ENCODE measurements at regions not wholly inside any gene's neighbourhood (a gene's known extent, or its start where the extent isn't known, plus 50 kb on each side); places are given as distances from the start of the nearest gene placed in this dataset.

DNA sequence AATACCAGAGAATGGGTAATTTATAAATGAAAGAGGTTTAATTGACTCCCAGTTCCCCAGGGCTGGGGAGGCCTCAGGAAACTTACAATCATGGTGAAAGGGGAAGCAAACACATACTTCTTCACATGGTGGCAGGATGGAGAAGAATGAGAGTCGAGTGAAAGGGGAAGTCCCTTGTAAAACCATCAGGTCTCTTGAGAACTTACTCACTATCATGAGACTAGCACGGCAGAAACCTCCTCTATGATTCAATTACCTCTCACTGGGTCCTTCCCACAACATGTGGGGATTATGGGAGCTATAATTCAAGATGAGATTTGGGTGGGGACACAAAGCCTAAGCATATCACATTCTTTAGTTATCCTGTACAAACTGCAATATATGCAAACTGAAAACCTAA lies 609.4 kb downstream of the MTRR start:
- Mint-ChIP-seq H3K4me3 (no peak overlapping the region), H3K27me3 (peaks cover 0 to 3% (median 0%) of the 10 kb centered on the region in 5 donors), H3K36me3 (no peaks in the 10 kb centered on the region), H3K4me1 (no peaks in the 10 kb centered on the region), H3K9me3 (peaks cover 0 to 5% (median 0%) of the 10 kb centered on the region in 11 donors), H3K27ac (no peak overlapping the region)
- H3K4me1 ChIP-seq (ENCODE audit: control insufficient read depth in 2 of 2, insufficient read depth in 2 of 2, low read length in 2 of 2) = no peaks in the 10 kb centered on the region
- no peaks in the 10 kb centered on the region for H3K36me3 ChIP-seq (ENCODE audit: control insufficient read depth in 2 of 3, insufficient read depth in 3 of 3, low read length in 3 of 3)
- ATAC-seq = no peak
- no peaks in the 10 kb centered on the region for H3K27me3 ChIP-seq (ENCODE audit: control insufficient read depth in 2 of 2, insufficient read depth in 2 of 2, low read length in 2 of 2)
- ChIA-PET POLR2A (no interaction called here), CTCF (no interaction called here)
- no peak for DNase-seq
- intact Hi-C loops (cut with micrococcal nuclease) = no loop called here
- no peak overlapping the region for H3K4me3 ChIP-seq (ENCODE audit: low read length)
- H3K9me3 ChIP-seq (ENCODE audit: control insufficient read depth in 2 of 3, low read length in 3 of 3) = no peaks in the 10 kb centered on the region
- H3K27ac ChIP-seq (ENCODE audit: low read depth, low read length) = no peak overlapping the region

DNA sequence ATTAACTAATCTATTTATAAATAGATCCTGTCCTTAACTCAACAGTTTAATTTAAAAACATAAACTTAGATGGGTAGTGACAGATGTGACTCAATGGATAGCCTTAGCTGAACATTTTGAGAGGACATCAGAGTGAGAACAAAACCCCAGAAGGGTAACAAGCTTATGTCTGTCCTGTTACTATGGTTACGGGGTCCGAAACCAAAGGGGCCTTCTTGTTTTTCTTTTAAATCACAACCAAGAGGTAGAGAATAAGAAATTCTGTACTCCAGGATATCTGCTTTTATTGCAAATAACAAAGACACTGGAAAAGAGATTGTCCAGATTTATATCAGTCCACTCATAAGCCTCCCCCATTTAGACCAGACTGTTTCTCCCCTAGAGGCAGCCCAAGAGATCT lies 612.1 kb downstream of the MTRR start:
- intact Hi-C loops (cut with micrococcal nuclease) = no loop called here
- Mint-ChIP-seq H3K9me3 (peaks cover 0 to 6% (median 0%) of the 10 kb centered on the region in 11 donors), H3K4me1 (no peaks in the 10 kb centered on the region), H3K27ac (no peak overlapping the region), H3K4me3 (no peak overlapping the region), H3K27me3 (no peaks in the 10 kb centered on the region), H3K36me3 (no peaks in the 10 kb centered on the region)
- Histone ChIP-seq H3K27ac (ENCODE audit: low read depth, low read length) (no peak overlapping the region), H3K4me1 (ENCODE audit: control insufficient read depth in 2 of 2, insufficient read depth in 2 of 2, low read length in 2 of 2) (no peaks in the 10 kb centered on the region), H3K36me3 (ENCODE audit: control insufficient read depth in 2 of 3, insufficient read depth in 3 of 3, low read length in 3 of 3) (no peaks in the 10 kb centered on the region), H3K4me3 (ENCODE audit: low read length) (no peak overlapping the region), H3K9me3 (ENCODE audit: control insufficient read depth in 2 of 3, low read length in 3 of 3) (no peaks in the 10 kb centered on the region), H3K27me3 (ENCODE audit: control insufficient read depth in 2 of 2, insufficient read depth in 2 of 2, low read length in 2 of 2) (no peaks in the 10 kb centered on the region)
- ChIA-PET POLR2A (no interaction called here), CTCF (no interaction called here)
- no peak for ATAC-seq
- DNase-seq = no peak

DNA sequence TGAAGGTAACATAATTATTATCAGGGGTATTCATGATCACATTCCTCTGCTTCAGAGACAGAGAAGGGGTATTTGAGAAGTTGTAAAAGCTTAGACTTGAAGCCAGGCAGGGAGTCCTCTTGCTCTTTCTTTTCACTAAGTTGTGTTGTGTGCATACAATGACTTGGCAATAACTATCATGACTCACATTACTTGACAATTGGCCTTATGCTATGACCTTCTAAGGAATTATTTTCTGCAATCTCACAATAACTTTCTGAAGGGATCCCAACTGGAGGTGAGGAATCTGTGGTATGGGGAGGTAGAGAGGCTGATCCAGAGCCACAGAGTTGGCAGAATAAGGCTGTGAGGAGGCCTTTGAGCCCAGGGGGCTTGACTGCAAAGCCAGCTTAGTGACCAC lies 622.3 kb downstream of the MTRR start:
- ChIA-PET POLR2A (no interaction called here), CTCF (no interaction called here)
- intact Hi-C loops (cut with micrococcal nuclease) = no loop called here
- Histone ChIP-seq H3K27ac (ENCODE audit: low read depth, low read length) (no peak overlapping the region), H3K36me3 (ENCODE audit: control insufficient read depth in 2 of 3, insufficient read depth in 3 of 3, low read length in 3 of 3) (no peaks in the 10 kb centered on the region), H3K9me3 (ENCODE audit: control insufficient read depth in 2 of 3, low read length in 3 of 3) (peaks cover 0 to 5% (median 0%) of the 10 kb centered on the region in 3 experiments), H3K27me3 (ENCODE audit: control insufficient read depth in 2 of 2, insufficient read depth in 2 of 2, low read length in 2 of 2) (no peaks in the 10 kb centered on the region), H3K4me3 (ENCODE audit: low read length) (no peak overlapping the region), H3K4me1 (ENCODE audit: control insufficient read depth in 2 of 2, insufficient read depth in 2 of 2, low read length in 2 of 2) (no peaks in the 10 kb centered on the region)
- Mint-ChIP-seq H3K27ac (no peak overlapping the region), H3K9me3 (peaks cover 6 to 40% (median 14%) of the 10 kb centered on the region in 11 donors), H3K4me1 (no peaks in the 10 kb centered on the region), H3K4me3 (no peak overlapping the region), H3K36me3 (no peaks in the 10 kb centered on the region), H3K27me3 (peaks cover 0 to 2% (median 0%) of the 10 kb centered on the region in 5 donors)
- DNase-seq (no peak), ATAC-seq (no peak)

DNA sequence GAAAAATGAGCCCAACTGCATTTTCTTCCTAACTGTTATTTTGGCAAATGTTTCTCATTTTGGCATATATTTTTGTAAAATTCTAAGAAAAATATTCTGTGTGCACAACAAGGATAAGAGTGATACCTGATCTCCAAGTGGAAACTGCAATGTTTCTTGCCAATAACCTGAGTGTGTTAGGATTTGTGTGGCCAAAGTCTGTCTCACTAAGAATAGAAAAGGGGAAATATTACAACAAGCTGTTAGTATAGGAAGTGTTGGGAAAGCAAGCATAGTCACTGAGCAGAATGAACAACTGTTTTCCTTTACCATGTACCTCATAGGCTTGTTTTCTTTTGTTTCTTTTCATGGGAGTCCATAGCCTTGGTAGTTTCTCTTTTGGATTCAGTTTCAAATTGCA lies 624.2 kb downstream of the MTRR start:
- H3K27ac ChIP-seq (ENCODE audit: low read depth, low read length) = no peak overlapping the region
- peaks cover 6 to 56% (median 24%) of the 10 kb centered on the region in 11 donors for H3K9me3 Mint-ChIP-seq
- H3K4me1 Mint-ChIP-seq = no peaks in the 10 kb centered on the region
- ATAC-seq (no peak), DNase-seq (no peak)
- H3K27me3 ChIP-seq (ENCODE audit: control insufficient read depth in 2 of 2, insufficient read depth in 2 of 2, low read length in 2 of 2) = no peaks in the 10 kb centered on the region
- ChIA-PET POLR2A (no interaction called here), CTCF (no interaction called here)
- H3K36me3 Mint-ChIP-seq = peaks cover 0 to 7% (median 0%) of the 10 kb centered on the region in 5 donors
- intact Hi-C loops (cut with micrococcal nuclease) = no loop called here
- H3K27me3 Mint-ChIP-seq = no peaks in the 10 kb centered on the region
- no peaks in the 10 kb centered on the region for H3K4me1 ChIP-seq (ENCODE audit: control insufficient read depth in 2 of 2, insufficient read depth in 2 of 2, low read length in 2 of 2)
- peaks cover 0 to 5% (median 0%) of the 10 kb centered on the region in 3 experiments for H3K9me3 ChIP-seq (ENCODE audit: control insufficient read depth in 2 of 3, low read length in 3 of 3)
- H3K27ac Mint-ChIP-seq = no peak overlapping the region
- no peaks in the 10 kb centered on the region for H3K36me3 ChIP-seq (ENCODE audit: control insufficient read depth in 2 of 3, insufficient read depth in 3 of 3, low read length in 3 of 3)
- no peak overlapping the region for H3K4me3 ChIP-seq (ENCODE audit: low read length)
- H3K4me3 Mint-ChIP-seq = no peak overlapping the region

DNA sequence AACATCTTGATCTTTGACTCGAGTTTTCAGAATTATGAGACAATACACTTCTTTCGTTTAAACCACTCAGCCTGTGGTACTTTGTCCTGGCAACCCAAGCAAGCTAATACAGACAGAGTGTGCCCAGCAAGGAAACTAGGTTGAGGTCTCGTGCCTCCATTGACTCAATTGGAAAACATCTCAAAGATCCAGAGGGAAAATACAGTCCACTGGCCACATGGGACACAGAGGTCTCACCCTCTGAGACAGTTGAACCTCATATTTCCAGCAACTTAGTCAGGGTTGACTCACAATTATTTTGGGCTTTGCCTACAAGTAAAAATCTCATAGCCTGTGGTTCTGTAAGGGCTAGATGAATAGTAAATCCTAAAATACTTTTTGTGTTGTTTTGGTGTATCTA lies 631.5 kb downstream of the MTRR start:
- peaks cover 0 to 7% (median 0%) of the 10 kb centered on the region in 5 donors for H3K36me3 Mint-ChIP-seq
- Histone ChIP-seq H3K27ac (ENCODE audit: low read depth, low read length) (no peak overlapping the region), H3K4me1 (ENCODE audit: control insufficient read depth in 2 of 2, insufficient read depth in 2 of 2, low read length in 2 of 2) (no peaks in the 10 kb centered on the region), H3K4me3 (ENCODE audit: low read length) (no peak overlapping the region), H3K36me3 (ENCODE audit: control insufficient read depth in 2 of 3, insufficient read depth in 3 of 3, low read length in 3 of 3) (no peaks in the 10 kb centered on the region), H3K9me3 (ENCODE audit: control insufficient read depth in 2 of 3, low read length in 3 of 3) (no peaks in the 10 kb centered on the region), H3K27me3 (ENCODE audit: control insufficient read depth in 2 of 2, insufficient read depth in 2 of 2, low read length in 2 of 2) (no peaks in the 10 kb centered on the region)
- DNase-seq (no peak), ATAC-seq (no peak)
- intact Hi-C loops (cut with micrococcal nuclease) = no loop called here
- no peaks in the 10 kb centered on the region for H3K27me3 Mint-ChIP-seq
- H3K4me1 Mint-ChIP-seq = no peaks in the 10 kb centered on the region
- ChIA-PET POLR2A (no interaction called here), CTCF (no interaction called here)
- peaks cover 4 to 35% (median 15%) of the 10 kb centered on the region in 11 donors for H3K9me3 Mint-ChIP-seq
- no peak overlapping the region for H3K27ac Mint-ChIP-seq
- H3K4me3 Mint-ChIP-seq = no peak overlapping the region

DNA sequence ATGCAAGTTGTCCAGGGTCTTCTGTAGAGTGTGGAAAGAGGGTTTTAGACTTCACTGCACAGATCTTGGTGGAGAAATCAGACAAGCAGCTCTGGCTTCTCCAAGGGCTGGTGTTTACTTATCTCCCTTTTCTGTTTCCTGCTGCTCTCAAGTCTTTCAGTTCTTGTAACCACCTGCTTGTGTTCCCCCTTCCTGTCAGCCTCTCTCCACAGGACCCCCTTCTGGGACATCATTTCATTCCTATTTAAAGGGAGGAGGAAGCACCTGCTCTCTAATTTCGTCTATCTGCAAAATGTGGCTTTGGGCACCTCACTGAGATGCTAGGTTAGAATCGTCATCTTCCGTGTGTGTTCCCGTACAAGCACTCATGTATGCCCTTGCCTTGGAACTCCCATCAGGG lies 636.2 kb downstream of the MTRR start:
- DNase-seq = no peak
- Histone ChIP-seq H3K27ac (ENCODE audit: low read depth, low read length) (no peak overlapping the region), H3K4me3 (ENCODE audit: low read length) (no peak overlapping the region), H3K9me3 (ENCODE audit: control insufficient read depth in 2 of 3, low read length in 3 of 3) (no peaks in the 10 kb centered on the region), H3K27me3 (ENCODE audit: control insufficient read depth in 2 of 2, insufficient read depth in 2 of 2, low read length in 2 of 2) (no peaks in the 10 kb centered on the region), H3K36me3 (ENCODE audit: control insufficient read depth in 2 of 3, insufficient read depth in 3 of 3, low read length in 3 of 3) (no peaks in the 10 kb centered on the region), H3K4me1 (ENCODE audit: control insufficient read depth in 2 of 2, insufficient read depth in 2 of 2, low read length in 2 of 2) (no peaks in the 10 kb centered on the region)
- Mint-ChIP-seq H3K9me3 (peaks cover 0 to 8% (median under 1%) of the 10 kb centered on the region in 11 donors), H3K4me3 (no peak overlapping the region), H3K27me3 (no peaks in the 10 kb centered on the region), H3K4me1 (no peaks in the 10 kb centered on the region), H3K27ac (no peak overlapping the region), H3K36me3 (no peaks in the 10 kb centered on the region)
- CTCF ChIA-PET = no interaction called here
- intact Hi-C loops (cut with micrococcal nuclease) = no loop called here
- no peak for ATAC-seq
- POLR2A ChIA-PET = no interaction called here

DNA sequence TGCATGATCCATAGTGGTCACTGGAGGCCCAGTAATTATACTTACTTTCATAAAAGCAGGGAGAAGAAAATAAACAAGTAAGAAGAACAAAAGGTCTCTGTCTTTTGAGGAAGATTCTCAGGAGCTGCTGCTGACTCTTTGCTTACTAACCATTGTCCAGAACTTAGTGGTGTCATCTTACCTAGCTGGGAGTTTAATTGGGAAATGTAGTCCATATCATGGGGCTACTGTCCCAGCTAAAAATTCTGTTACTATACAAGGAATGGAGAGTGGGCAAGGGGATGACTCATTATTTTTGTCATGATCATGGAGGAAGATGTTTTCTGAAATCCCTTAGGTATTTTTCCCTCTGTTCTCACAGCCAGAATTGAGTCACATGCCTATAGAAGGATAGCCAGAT lies 639.3 kb downstream of the MTRR start:
- ChIA-PET CTCF (no interaction called here), POLR2A (no interaction called here)
- no peaks in the 10 kb centered on the region for H3K27me3 Mint-ChIP-seq
- H3K4me1 Mint-ChIP-seq = no peaks in the 10 kb centered on the region
- peaks cover 0 to 10% (median 3%) of the 10 kb centered on the region in 11 donors for H3K9me3 Mint-ChIP-seq
- Histone ChIP-seq H3K27me3 (ENCODE audit: control insufficient read depth in 2 of 2, insufficient read depth in 2 of 2, low read length in 2 of 2) (no peaks in the 10 kb centered on the region), H3K27ac (ENCODE audit: low read depth, low read length) (no peak overlapping the region), H3K4me3 (ENCODE audit: low read length) (no peak overlapping the region), H3K4me1 (ENCODE audit: control insufficient read depth in 2 of 2, insufficient read depth in 2 of 2, low read length in 2 of 2) (no peaks in the 10 kb centered on the region), H3K36me3 (ENCODE audit: control insufficient read depth in 2 of 3, insufficient read depth in 3 of 3, low read length in 3 of 3) (no peaks in the 10 kb centered on the region), H3K9me3 (ENCODE audit: control insufficient read depth in 2 of 3, low read length in 3 of 3) (no peaks in the 10 kb centered on the region)
- no peak overlapping the region for H3K4me3 Mint-ChIP-seq
- no peak overlapping the region for H3K27ac Mint-ChIP-seq
- intact Hi-C loops (cut with micrococcal nuclease) = no loop called here
- ATAC-seq (no peak), DNase-seq (no peak)
- no peaks in the 10 kb centered on the region for H3K36me3 Mint-ChIP-seq
